Activated CD4-positive, alpha-beta T cell treated with anti-CD3 and anti-CD28 coated beads for 36 hours (primary cell): ENCODE measurements at regions not wholly inside any gene's neighbourhood (a gene's known extent, or its start where the extent isn't known, plus 50 kb on each side); places are given as distances from the start of the nearest gene placed in this dataset. TPM values are rescaled to one million over a fixed set of nuclear protein-coding genes. Genes with fewer than 3 reads are reported as not detected.
A peak's percentile ranks its signal among the peaks of the same experiment; 100 is the strongest.

Source experiments
- microRNA-seq: library from miRNA; unstranded; fragments of <30 nt; microRNA quantifications from one replicate; pipeline ENCODE4 v1.2.0, GENCODE V29; 2021; ENCODE audit warnings: borderline replicate concordance

Small RNA genes in the stretch of these regions (microRNA-seq; reads per million reads assigned to microRNA genes)
- gene MIR30A = 4.2 reads per million, percentile 10 among the genes with 10 or more reads in this experiment
- gene MIR30C2 = not detected
